ENCODE measurements at regions not wholly inside any gene's neighbourhood (a gene's known extent, or its start where the extent isn't known, plus 50 kb on each side); places are given as distances from the start of the nearest gene placed in this dataset.

- TF ChIP-seq CTCF (IDR thresholded peaks at IDR 0.05) (no peak), POLR2A (IDR thresholded peaks at IDR 0.05) (no peak)
These were observed 96.5 kb upstream of the SALL4 start for GRCh38 chr20:51898788-51899187.

Data from lower leg skin (tissue), 3 donors.